ENCODE measurements at regions not wholly inside any gene's neighbourhood (a gene's known extent, or its start where the extent isn't known, plus 50 kb on each side); places are given as distances from the start of the nearest gene placed in this dataset.

DNA sequence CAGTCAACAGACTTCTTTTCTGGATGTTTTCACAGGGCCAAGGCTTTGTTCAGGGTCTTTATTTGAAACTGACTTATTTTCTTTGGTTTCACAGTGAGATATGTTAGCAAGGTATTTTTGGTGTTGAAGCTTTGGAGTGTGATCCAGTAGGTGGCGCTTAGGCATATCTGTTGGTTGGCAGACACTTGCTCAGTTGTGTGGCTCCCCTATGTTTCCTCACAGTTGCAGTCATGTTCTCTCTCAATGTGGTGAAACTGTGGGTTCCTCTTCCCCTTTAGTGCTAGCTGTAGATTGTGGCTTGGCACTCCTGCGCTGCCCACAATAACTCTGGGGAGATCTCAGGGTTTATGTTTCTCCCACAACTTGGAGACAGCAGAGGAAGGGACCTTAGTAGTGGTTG is 460.8 kb downstream of the SLITRK2 start:
- TF ChIP-seq, protein P1, sequence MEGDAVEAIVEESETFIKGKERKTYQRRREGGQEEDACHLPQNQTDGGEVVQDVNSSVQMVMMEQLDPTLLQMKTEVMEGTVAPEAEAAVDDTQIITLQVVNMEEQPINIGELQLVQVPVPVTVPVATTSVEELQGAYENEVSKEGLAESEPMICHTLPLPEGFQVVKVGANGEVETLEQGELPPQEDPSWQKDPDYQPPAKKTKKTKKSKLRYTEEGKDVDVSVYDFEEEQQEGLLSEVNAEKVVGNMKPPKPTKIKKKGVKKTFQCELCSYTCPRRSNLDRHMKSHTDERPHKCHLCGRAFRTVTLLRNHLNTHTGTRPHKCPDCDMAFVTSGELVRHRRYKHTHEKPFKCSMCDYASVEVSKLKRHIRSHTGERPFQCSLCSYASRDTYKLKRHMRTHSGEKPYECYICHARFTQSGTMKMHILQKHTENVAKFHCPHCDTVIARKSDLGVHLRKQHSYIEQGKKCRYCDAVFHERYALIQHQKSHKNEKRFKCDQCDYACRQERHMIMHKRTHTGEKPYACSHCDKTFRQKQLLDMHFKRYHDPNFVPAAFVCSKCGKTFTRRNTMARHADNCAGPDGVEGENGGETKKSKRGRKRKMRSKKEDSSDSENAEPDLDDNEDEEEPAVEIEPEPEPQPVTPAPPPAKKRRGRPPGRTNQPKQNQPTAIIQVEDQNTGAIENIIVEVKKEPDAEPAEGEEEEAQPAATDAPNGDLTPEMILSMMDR (conservative IDR thresholded peaks at IDR 0.05; ENCODE audit: low read length) = no peak; the same call in 1 of the 2 replicates
- TF ChIP-seq EZH2phosphoT487 (IDR thresholded peaks at IDR 0.05; ENCODE audit: borderline replicate concordance) = no peak
